HG03095 (cell line): ENCODE measurements at regions not wholly inside any gene's neighbourhood (a gene's known extent, or its start where the extent isn't known, plus 50 kb on each side); places are given as distances from the start of the nearest gene placed in this dataset.
"Not testable (repeated sequence)": the region's sequence is repeated elsewhere in the genome, so short reads cannot be mapped to it uniquely, and the experiment has no call there.

Experiments
- ATAC-seq: cut with Tn5 transposase; IDR thresholded peaks from one replicate; pipeline ENCODE4 v1.9.1; 2021; ENCODE audit warnings: moderate library complexity; ENCODE audit not compliant: unreplicated experiment

GRCh38 chr12:83335748-83336147, 649.0 kb downstream of the TMTC2 start:
- ATAC-seq: no peak

GRCh38 chr12:83326666-83327065, 640.0 kb downstream of the TMTC2 start:
- ATAC-seq: no peak

- ATAC-seq: no peak
Observed at GRCh38 chr12:83323866-83324265, 637.2 kb downstream of the TMTC2 start.

- no peak for ATAC-seq
Observed at GRCh38 chr12:83322809-83323208, 636.1 kb downstream of the TMTC2 start.

GRCh38 chr12:83321971-83322370, 635.3 kb downstream of the TMTC2 start:
- no peak for ATAC-seq

GRCh38 chr12:83320350-83320749, 633.6 kb downstream of the TMTC2 start:
- no peak for ATAC-seq

- no peak for ATAC-seq
Observed at GRCh38 chr12:83318386-83319098, 631.8 kb downstream of the TMTC2 start.

- no peak for ATAC-seq
Observed at GRCh38 chr12:83317595-83317994, 630.9 kb downstream of the TMTC2 start.

- ATAC-seq: no peak
Observed at GRCh38 chr12:83313827-83314226, 627.1 kb downstream of the TMTC2 start.

GRCh38 chr12:83313322-83313721, 626.6 kb downstream of the TMTC2 start:
- no peak for ATAC-seq

- no peak for ATAC-seq
Observed at GRCh38 chr12:83276904-83277303, 590.2 kb downstream of the TMTC2 start.

GRCh38 chr12:83271201-83271600, 584.5 kb downstream of the TMTC2 start:
- ATAC-seq: no peak

- ATAC-seq: no peak
Observed at GRCh38 chr12:83265808-83266207, 579.1 kb downstream of the TMTC2 start.

GRCh38 chr12:83261998-83262397, 575.3 kb downstream of the TMTC2 start:
- no peak for ATAC-seq

- ATAC-seq: not testable (repeated sequence)
Observed at GRCh38 chr12:83260126-83260525, 573.4 kb downstream of the TMTC2 start.

- no peak for ATAC-seq
Observed at GRCh38 chr12:83257726-83258125, 571.0 kb downstream of the TMTC2 start.

GRCh38 chr12:83256562-83256961, 569.9 kb downstream of the TMTC2 start:
- no peak for ATAC-seq

GRCh38 chr12:83250866-83251265, 564.2 kb downstream of the TMTC2 start:
- no peak for ATAC-seq

GRCh38 chr12:83245156-83245555, 558.5 kb downstream of the TMTC2 start:
- ATAC-seq: peak; percentile 52

GRCh38 chr12:83244001-83244400, 557.3 kb downstream of the TMTC2 start:
- no peak for ATAC-seq

GRCh38 chr12:83233987-83234386, 547.3 kb downstream of the TMTC2 start:
- ATAC-seq: not testable (repeated sequence)

- ATAC-seq: not testable (repeated sequence)
Observed at GRCh38 chr12:83226960-83227359, 540.3 kb downstream of the TMTC2 start.

GRCh38 chr12:83225806-83226205, 539.1 kb downstream of the TMTC2 start:
- ATAC-seq: no peak
